HepG2 (cell line): ENCODE measurements at regions not wholly inside any gene's neighbourhood (a gene's known extent, or its start where the extent isn't known, plus 50 kb on each side); places are given as distances from the start of the nearest gene placed in this dataset.

Experiments
- ATAC-seq: fragments of 200-7000 bp; cut with Tn5 transposase; 3 replicates; pipeline ENCODE4 v1.9.1; 2020; ENCODE audit warnings: mild to moderate bottlenecking, moderate library complexity
- BruUV-seq: library from RNA; stranded (reverse); fragments of 400-500 nt; replicated peaks from 2 replicates; lab custom pipeline; 2021; lab: Mats Ljungman, UMichigan
- CTCF ChIA-PET: fragments of 300-600 bp; formaldehyde crosslinking; extraction: SDS; loops from one replicate; lab custom pipeline; 2021; ENCODE audit warnings: low total read pairs, inconsistent platforms, low intra/inter-chr PET ratio; lab: Yijun Ruan, JAX
- POLR2A ChIA-PET: fragments of 350-600 bp; sonication (Branson Sonifier 250); formaldehyde crosslinking; loops from one replicate; lab custom pipeline; 2020; ENCODE audit warnings: antibody characterized with exemption, inconsistent platforms; lab: Yijun Ruan, JAX
- DNase-seq: peaks from one replicate; pipeline ENCODE4 v3.0.0-alpha.2; 2015; ENCODE audit warnings: low spot score
- FAIRE-seq: peaks from 3 replicates; lab custom pipeline; 2011; peaks lifted over from hg19 to GRCh38; lab: Jason Lieb, UNC
- H2AFZ ChIP-seq: one replicate; pipeline ENCODE4 v1.6.1; 2011; ENCODE audit warnings: low read length, inconsistent platforms
- H3K27ac ChIP-seq: fragments of 300-600 bp; 3 replicates; pipeline ENCODE4 v1.8.0; 2011; ENCODE audit warnings: mixed run types, mild to moderate bottlenecking, mixed read lengths, low read length, inconsistent platforms; ENCODE audit not compliant: insufficient read depth; ENCODE audit errors: extremely low read length
- H3K27me3 ChIP-seq, 2 experiments: fragments of 200-600 bp in 1 of 2; 2 replicates in 1 of 2; 3 replicates in 1 of 2; pipeline versions ENCODE4 v1.6.0 to v1.8.0; 2011; ENCODE audit warnings: low read length in 2 of 2, mild to moderate bottlenecking in 2 of 2, moderate library complexity in 2 of 2, inconsistent platforms in 1 of 2; ENCODE audit not compliant: insufficient read depth in 2 of 2, control insufficient read depth in 1 of 2
- H3K36me3 ChIP-seq, 2 experiments: fragments of 200-600 bp in 1 of 2; replicated peaks in 1 of 2; 2 replicates in 1 of 2; 3 replicates in 1 of 2; pipeline versions ENCODE4 v1.5.1 to v1.8.0; 2011; ENCODE audit warnings: low read length in 2 of 2, inconsistent platforms in 1 of 2; ENCODE audit not compliant: insufficient read depth in 2 of 2, control insufficient read depth in 1 of 2
- H3K4me1 ChIP-seq: 2 replicates; pipeline ENCODE4 v1.5.1; 2012; ENCODE audit warnings: low read length, inconsistent platforms; ENCODE audit not compliant: insufficient read depth
- H3K4me2 ChIP-seq: 2 replicates; pipeline ENCODE4 v1.6.0; 2011; ENCODE audit warnings: low read depth, low read length, inconsistent platforms
- H3K4me3 ChIP-seq, 3 experiments: fragments of 200-600 bp in 1 of 3; sonication (generic), shearing (Covaris generic) in 1 of 3; replicated peaks in 1 of 3; 2 replicates each; pipeline ENCODE4 v1.5.1; 2011 to 2016; ENCODE audit warnings: low read length in 3 of 3, inconsistent platforms in 2 of 3, low read depth in 2 of 3, mild to moderate bottlenecking in 2 of 3, control low read depth in 1 of 3, mixed read lengths in 1 of 3; ENCODE audit not compliant: insufficient read depth in 1 of 3
- H3K79me2 ChIP-seq: one replicate; pipeline ENCODE4 v1.6.1; 2011; ENCODE audit warnings: low read length, inconsistent platforms; ENCODE audit not compliant: insufficient read depth
- H3K9ac ChIP-seq: 2 replicates; pipeline ENCODE4 v1.6.0; 2011; ENCODE audit warnings: mild to moderate bottlenecking, low read depth, low read length, inconsistent platforms; ENCODE audit not compliant: insufficient read depth
- H3K9me3 ChIP-seq: 2 replicates; pipeline ENCODE4 v1.5.1; 2012; ENCODE audit warnings: mild to moderate bottlenecking, low read length
- H4K20me1 ChIP-seq: 2 replicates; pipeline ENCODE4 v1.6.0; 2011; ENCODE audit warnings: inconsistent platforms, mild to moderate bottlenecking, low read length, moderate library complexity; ENCODE audit not compliant: insufficient read depth
- IKZF4 ChIP-seq: sonication (generic); formaldehyde crosslinking; IDR thresholded peaks from 2 replicates; pipeline ENCODE4 v1.5.1; 2020; ENCODE audit warnings: borderline replicate concordance, mild to moderate bottlenecking, low read depth, missing genetic modification reagents; ENCODE audit errors: not compliant biosample characterization
- KLF11 ChIP-seq: IDR thresholded peaks from 2 replicates; pipeline ENCODE4 v1.6.1; 2016; ENCODE audit warnings: missing compliant biosample characterization
- MIER3 ChIP-seq: IDR thresholded peaks from 2 replicates; pipeline ENCODE4 v1.6.1; 2016; ENCODE audit warnings: missing compliant biosample characterization, borderline replicate concordance
- NFKBIZ ChIP-seq: IDR thresholded peaks from 2 replicates; pipeline ENCODE4 v1.6.1; 2018; ENCODE audit warnings: missing genetic modification reagents, missing compliant biosample characterization
- NR1H2 ChIP-seq: sonication (generic); formaldehyde crosslinking; IDR thresholded peaks from 2 replicates; pipeline ENCODE4 v1.8.1; 2022; ENCODE audit warnings: low read depth, missing genetic modification reagents, borderline replicate concordance
- SMAD9 ChIP-seq: sonication (generic); formaldehyde crosslinking; IDR thresholded peaks from 2 replicates; pipeline ENCODE4 v1.5.1; 2020; ENCODE audit warnings: mild to moderate bottlenecking, missing genetic modification reagents
- YEATS2 ChIP-seq: sonication (generic); formaldehyde crosslinking; IDR thresholded peaks from 2 replicates; pipeline ENCODE4 v1.4.0; 2020; ENCODE audit warnings: missing genetic modification reagents, borderline replicate concordance
- ZKSCAN8 ChIP-seq: IDR thresholded peaks from 2 replicates; pipeline ENCODE4 v1.6.1; 2016; ENCODE audit warnings: borderline replicate concordance, missing genetic modification reagents, missing compliant biosample characterization
- ZNF136 ChIP-seq: sonication (generic); formaldehyde crosslinking; IDR thresholded peaks from 2 replicates; pipeline ENCODE4 v1.8.1; 2022; ENCODE audit warnings: low read depth, mild to moderate bottlenecking, moderate library complexity, missing genetic modification reagents
- ZNF331 ChIP-seq: sonication (generic); formaldehyde crosslinking; IDR thresholded peaks from 2 replicates; pipeline ENCODE4 v1.4.0; 2020; ENCODE audit warnings: missing genetic modification reagents
- ZNF562 ChIP-seq: sonication (generic); formaldehyde crosslinking; IDR thresholded peaks from 2 replicates; pipeline ENCODE4 v1.8.0; 2022; ENCODE audit warnings: missing genetic modification reagents, borderline replicate concordance
- ZNF569 ChIP-seq: sonication (generic); formaldehyde crosslinking; IDR thresholded peaks from 2 replicates; pipeline ENCODE4 v1.5.0; 2020; ENCODE audit warnings: mild to moderate bottlenecking, missing genetic modification reagents, moderate library complexity, borderline replicate concordance
- ZNF670 ChIP-seq: sonication (generic); formaldehyde crosslinking; IDR thresholded peaks from 2 replicates; pipeline ENCODE4 v1.8.0; 2022; ENCODE audit warnings: mild to moderate bottlenecking, missing genetic modification reagents, borderline replicate concordance
- WGBS: methylation state at CpG from one replicate; pipeline ENCODE4 v1.1.6; 2017; ENCODE audit warnings: low lambda C conversion rate; 5-methylcytosine and 5-hydroxymethylcytosine counted together
- in situ Hi-C: cut with HindIII; loops from 2 replicates; pipeline ENCODE4 v1.10.0; 2017; ENCODE audit warnings: low pct_unique_long_range_greater_than_20kb; ENCODE audit not compliant: extremely low pct_ligation_motif_present
- intact Hi-C: fragments of 100-400 bp; cut with micrococcal nuclease; formaldehyde crosslinking; loops from one replicate; pipeline ENCODE4 v1.10.0; 2022; ENCODE audit not compliant: unreplicated experiment
- TF ChIP-seq, protein P1 (sequence below), 2 experiments: sonication (generic) in 1 of 2; formaldehyde crosslinking in 1 of 2; IDR thresholded peaks; 2 replicates each; pipeline versions ENCODE4 v1.5.1 to v1.6.1; 2011 to 2020; ENCODE audit warnings: borderline replicate concordance in 1 of 2, low read depth in 1 of 2, low read length in 1 of 2, mild to moderate bottlenecking in 1 of 2, missing genetic modification reagents in 1 of 2, moderate library complexity in 1 of 2
- TF ChIP-seq, protein P2 (sequence below): IDR thresholded peaks from 2 replicates; pipeline ENCODE4 v1.6.1; 2016; ENCODE audit warnings: missing compliant biosample characterization, missing genetic modification reagents, borderline replicate concordance

DNA sequence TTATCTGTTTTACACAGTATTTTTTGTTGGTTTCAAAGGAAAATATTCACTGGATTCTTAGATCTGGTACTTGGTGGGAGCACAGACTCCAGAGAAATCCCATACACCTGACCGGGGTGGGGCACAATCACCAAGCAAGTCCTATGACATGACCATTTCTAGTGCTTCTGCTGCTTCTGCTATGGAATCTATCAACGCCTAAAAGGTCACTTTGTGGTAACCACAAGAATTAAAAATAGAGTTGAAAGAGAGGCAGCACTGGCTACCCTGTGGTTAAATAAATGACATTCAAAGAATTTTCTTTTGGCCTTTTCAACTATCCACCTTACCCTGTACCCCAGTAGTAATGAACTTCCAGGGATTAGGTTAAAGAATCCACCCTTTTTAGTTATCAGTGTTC is 329.9 kb upstream of the VWC2 start:
- Histone ChIP-seq H3K79me2 (no peaks in the 10 kb centered on the region), H2AFZ (no peak overlapping the region), H4K20me1 (no peaks in the 10 kb centered on the region), H3K4me3 (no peak overlapping the region), H3K27ac (no peak overlapping the region), H3K36me3 (no peaks in the 10 kb centered on the region), H3K9me3 (0 out of 2 replicates have a peak, but pooled peaks cover 6% of the 10 kb centered on the region), H3K4me2 (no peak overlapping the region), H3K9ac (no peak overlapping the region), H3K27me3 (no peaks in the 10 kb centered on the region), H3K4me1 (no peaks in the 10 kb centered on the region)
- intact Hi-C loops (no loop called here), in situ Hi-C loops (no loop called here)
- DNase-seq = no peak
- CTCF ChIA-PET = no interaction called here
- no peak for FAIRE-seq
- 0% methylated on average over 2 of the region's 2 CpGs for WGBS
- POLR2A ChIA-PET = no interaction called here
- TF ChIP-seq ZNF569 (CRISPR knock-in tag) (no peak), IKZF4 (no peak), NFKBIZ (CRISPR knock-in tag) (no peak), ZNF331 (CRISPR knock-in tag) (no peak)
- no peak for ATAC-seq
- BruUV-seq = no TSS peak

- no peak for DNase-seq
- no TSS peak for BruUV-seq
- H3K27me3 ChIP-seq = no peaks in the 10 kb centered on the region
- H3K79me2 ChIP-seq = no peaks in the 10 kb centered on the region
- TF ChIP-seq SMAD9 (CRISPR knock-in tag) (no peak), YEATS2 (CRISPR knock-in tag) (no peak), ZNF562 (CRISPR knock-in tag) (no peak), ZKSCAN8 (CRISPR knock-in tag) (no peak), KLF11 (no peak), ZNF670 (CRISPR knock-in tag) (no peak), ZNF136 (CRISPR knock-in tag) (no peak), NR1H2 (no peak), MIER3 (no peak)
- TF ChIP-seq, protein P1, sequence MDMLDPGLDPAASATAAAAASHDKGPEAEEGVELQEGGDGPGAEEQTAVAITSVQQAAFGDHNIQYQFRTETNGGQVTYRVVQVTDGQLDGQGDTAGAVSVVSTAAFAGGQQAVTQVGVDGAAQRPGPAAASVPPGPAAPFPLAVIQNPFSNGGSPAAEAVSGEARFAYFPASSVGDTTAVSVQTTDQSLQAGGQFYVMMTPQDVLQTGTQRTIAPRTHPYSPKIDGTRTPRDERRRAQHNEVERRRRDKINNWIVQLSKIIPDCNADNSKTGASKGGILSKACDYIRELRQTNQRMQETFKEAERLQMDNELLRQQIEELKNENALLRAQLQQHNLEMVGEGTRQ (IDR thresholded peaks at IDR 0.05; ENCODE audit: low read depth, low read length) = no peak
- TF ChIP-seq, protein P1 (CRISPR knock-in tag; IDR thresholded peaks at IDR 0.05; ENCODE audit: borderline replicate concordance) = no peak
- TF ChIP-seq, protein P2, sequence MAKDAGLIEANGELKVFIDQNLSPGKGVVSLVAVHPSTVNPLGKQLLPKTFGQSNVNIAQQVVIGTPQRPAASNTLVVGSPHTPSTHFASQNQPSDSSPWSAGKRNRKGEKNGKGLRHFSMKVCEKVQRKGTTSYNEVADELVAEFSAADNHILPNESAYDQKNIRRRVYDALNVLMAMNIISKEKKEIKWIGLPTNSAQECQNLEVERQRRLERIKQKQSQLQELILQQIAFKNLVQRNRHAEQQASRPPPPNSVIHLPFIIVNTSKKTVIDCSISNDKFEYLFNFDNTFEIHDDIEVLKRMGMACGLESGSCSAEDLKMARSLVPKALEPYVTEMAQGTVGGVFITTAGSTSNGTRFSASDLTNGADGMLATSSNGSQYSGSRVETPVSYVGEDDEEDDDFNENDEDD = no peak
- H4K20me1 ChIP-seq = no peaks in the 10 kb centered on the region
- ATAC-seq = no peak
- H3K36me3 ChIP-seq = no peaks in the 10 kb centered on the region
- FAIRE-seq = no peak
- H2AFZ ChIP-seq = no peak overlapping the region
- CTCF ChIA-PET = no interaction called here
- POLR2A ChIA-PET = no interaction called here
- WGBS = no CpG with 5 or more reads among the region's 16 CpGs
- H3K4me2 ChIP-seq = no peak overlapping the region
- in situ Hi-C loops (no loop called here), intact Hi-C loops (no loop called here)
- H3K27ac ChIP-seq = no peak overlapping the region
- no peak overlapping the region for H3K9ac ChIP-seq
- H3K4me3 ChIP-seq = no peak overlapping the region
- H3K4me1 ChIP-seq = no peaks in the 10 kb centered on the region
- no peaks in the 10 kb centered on the region for H3K9me3 ChIP-seq
Observed at GRCh38 chr7:49453486-49453885, 320.0 kb upstream of the VWC2 start.
